Calu3 (cell line): ENCODE measurements at regions not wholly inside any gene's neighbourhood (a gene's known extent, or its start where the extent isn't known, plus 50 kb on each side); places are given as distances from the start of the nearest gene placed in this dataset.

Experiments
- BruUV-seq: library from RNA; stranded (reverse); fragments of 400-500 nt; replicated peaks from 2 replicates; lab custom pipeline; 2021; lab: Mats Ljungman, UMichigan
- CTCF ChIA-PET: fragments of 300-600 bp; sonication (Branson Sonifier 250); formaldehyde crosslinking; loops from one replicate; lab custom pipeline; 2022; ENCODE audit warnings: antibody characterized with exemption; lab: Charles Lee
- DNase-seq: peaks from one replicate; pipeline ENCODE4 v3.0.0; 2022
- H3K27ac Mint-ChIP-seq: one replicate; pipeline ENCODE4 v1.8.0; 2022; ENCODE audit warnings: mixed read lengths; ENCODE audit not compliant: unreplicated experiment
- H3K27me3 Mint-ChIP-seq: one replicate; pipeline ENCODE4 v1.8.0; 2022; ENCODE audit warnings: mixed read lengths; ENCODE audit not compliant: unreplicated experiment
- H3K36me3 Mint-ChIP-seq: one replicate; pipeline ENCODE4 v1.8.0; 2022; ENCODE audit warnings: mild to moderate bottlenecking, moderate library complexity, mixed read lengths; ENCODE audit not compliant: insufficient read depth, unreplicated experiment
- H3K4me1 Mint-ChIP-seq: one replicate; pipeline ENCODE4 v1.8.0; 2022; ENCODE audit warnings: mild to moderate bottlenecking, low read depth, mixed read lengths; ENCODE audit not compliant: unreplicated experiment
- H3K4me3 Mint-ChIP-seq: one replicate; pipeline ENCODE4 v1.8.0; 2022; ENCODE audit warnings: mild to moderate bottlenecking, low read depth, moderate library complexity, mixed read lengths; ENCODE audit not compliant: unreplicated experiment
- H3K9me3 Mint-ChIP-seq: one replicate; pipeline ENCODE4 v1.8.0; 2022; ENCODE audit warnings: low read depth, mixed read lengths; ENCODE audit not compliant: unreplicated experiment
- intact Hi-C: fragments of 100-400 bp; cut with micrococcal nuclease; formaldehyde crosslinking; loops from one replicate; pipeline ENCODE4 v1.10.0; 2022; ENCODE audit not compliant: unreplicated experiment
- TF ChIP-seq, protein P1 (sequence below): fragments of 200-600 bp; IDR thresholded peaks from one replicate; pipeline ENCODE4 v1.8.0; 2022; ENCODE audit warnings: antibody characterized with exemption; ENCODE audit not compliant: unreplicated experiment

DNA sequence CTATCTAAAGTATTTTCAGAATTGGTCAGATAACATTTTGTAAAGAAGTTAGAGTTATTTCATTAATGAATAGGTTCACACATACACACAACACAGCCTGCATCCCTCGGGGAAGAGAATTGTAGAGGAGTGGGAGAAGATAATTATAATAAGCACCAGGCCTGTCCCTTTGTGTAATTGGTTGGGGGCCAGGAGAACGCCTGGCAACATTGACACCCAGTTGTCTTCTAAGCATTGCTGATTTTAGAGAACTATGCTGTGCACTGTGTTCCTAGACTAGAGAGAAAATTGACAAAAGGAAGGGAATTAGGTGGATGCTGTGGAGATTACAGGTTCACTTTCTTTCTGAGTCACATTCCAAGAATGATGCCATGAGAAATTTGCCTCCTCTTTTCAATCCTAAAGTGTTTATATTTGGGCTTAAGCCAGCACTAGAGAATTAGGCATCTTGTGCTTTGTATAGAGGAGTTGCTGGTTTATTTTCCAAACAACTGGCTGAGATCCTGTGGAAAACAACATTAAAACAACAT is 247.6 kb downstream of the COX7C start:
- BruUV-seq, result no TSS peak
- TF ChIP-seq, protein P1, sequence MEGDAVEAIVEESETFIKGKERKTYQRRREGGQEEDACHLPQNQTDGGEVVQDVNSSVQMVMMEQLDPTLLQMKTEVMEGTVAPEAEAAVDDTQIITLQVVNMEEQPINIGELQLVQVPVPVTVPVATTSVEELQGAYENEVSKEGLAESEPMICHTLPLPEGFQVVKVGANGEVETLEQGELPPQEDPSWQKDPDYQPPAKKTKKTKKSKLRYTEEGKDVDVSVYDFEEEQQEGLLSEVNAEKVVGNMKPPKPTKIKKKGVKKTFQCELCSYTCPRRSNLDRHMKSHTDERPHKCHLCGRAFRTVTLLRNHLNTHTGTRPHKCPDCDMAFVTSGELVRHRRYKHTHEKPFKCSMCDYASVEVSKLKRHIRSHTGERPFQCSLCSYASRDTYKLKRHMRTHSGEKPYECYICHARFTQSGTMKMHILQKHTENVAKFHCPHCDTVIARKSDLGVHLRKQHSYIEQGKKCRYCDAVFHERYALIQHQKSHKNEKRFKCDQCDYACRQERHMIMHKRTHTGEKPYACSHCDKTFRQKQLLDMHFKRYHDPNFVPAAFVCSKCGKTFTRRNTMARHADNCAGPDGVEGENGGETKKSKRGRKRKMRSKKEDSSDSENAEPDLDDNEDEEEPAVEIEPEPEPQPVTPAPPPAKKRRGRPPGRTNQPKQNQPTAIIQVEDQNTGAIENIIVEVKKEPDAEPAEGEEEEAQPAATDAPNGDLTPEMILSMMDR, result no peak
- CTCF ChIA-PET, result interaction anchor here (1.6 kb wide), 1 partner anchor 9 kb away, joined by 4 read pairs; no protein-coding TSS in a partner anchor
- Mint-ChIP-seq H3K27ac (no peak overlapping the region), H3K9me3 (no peaks in the 10 kb centered on the region), H3K36me3 (no peaks in the 10 kb centered on the region), H3K4me1 (no peaks in the 10 kb centered on the region), H3K27me3 (no peaks in the 10 kb centered on the region), H3K4me3 (no peak overlapping the region)
- DNase-seq, result no peak
- intact Hi-C loops, result no loop called here

DNA sequence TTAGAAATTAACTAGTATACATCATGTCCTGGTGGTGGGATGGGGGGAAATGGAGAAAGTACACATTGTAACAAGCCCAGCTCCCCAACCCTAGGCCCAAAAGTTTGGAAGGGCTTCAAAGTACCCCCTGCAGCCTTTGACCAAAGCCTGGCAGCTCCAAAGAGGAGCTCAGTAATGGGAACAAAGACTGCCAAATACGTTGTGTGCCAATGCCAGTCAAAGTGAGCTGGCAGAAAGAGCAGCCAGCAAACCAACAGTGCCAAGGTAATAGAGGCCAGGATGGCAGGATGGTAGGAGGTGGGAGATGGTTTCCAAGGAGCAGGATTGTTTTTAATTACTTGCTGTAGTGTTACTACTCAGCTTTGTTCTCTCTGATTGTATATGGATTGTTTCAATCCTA is 248.3 kb downstream of the COX7C start:
- intact Hi-C loops, result no loop called here
- DNase-seq, result no peak
- no peaks in the 10 kb centered on the region for H3K27me3 Mint-ChIP-seq
- no TSS peak for BruUV-seq
- TF ChIP-seq, protein P1, result no peak
- no peaks in the 10 kb centered on the region for H3K9me3 Mint-ChIP-seq
- no peaks in the 10 kb centered on the region for H3K4me1 Mint-ChIP-seq
- no peak overlapping the region for H3K27ac Mint-ChIP-seq
- H3K4me3 Mint-ChIP-seq, result no peak overlapping the region
- H3K36me3 Mint-ChIP-seq, result no peaks in the 10 kb centered on the region
- CTCF ChIA-PET, result interaction anchor here (0.6 kb wide), 1 partner anchor 1224 kb away, joined by 3 read pairs; no protein-coding TSS in a partner anchor

DNA sequence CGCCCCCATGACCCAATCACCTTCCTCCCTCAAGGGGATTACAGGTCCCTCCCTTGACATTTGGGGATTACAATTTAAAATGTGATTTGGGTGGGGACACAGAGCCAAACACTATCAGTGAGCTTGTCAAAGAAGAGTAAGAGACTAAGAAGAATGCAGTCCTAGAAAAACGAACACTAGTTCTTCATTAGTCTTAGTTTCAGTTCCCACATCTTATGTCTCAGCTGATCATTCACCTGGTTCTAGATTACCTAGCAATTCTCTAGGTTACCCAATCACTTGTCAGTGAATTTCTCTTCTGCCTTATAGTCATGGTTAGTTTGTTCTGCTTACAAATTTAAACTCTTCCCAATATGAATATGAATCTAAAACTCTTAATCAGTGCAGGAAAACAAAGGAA is 251.5 kb downstream of the COX7C start:
- H3K36me3 Mint-ChIP-seq, result no peaks in the 10 kb centered on the region
- H3K4me1 Mint-ChIP-seq, result no peaks in the 10 kb centered on the region
- BruUV-seq, result no TSS peak
- no peaks in the 10 kb centered on the region for H3K27me3 Mint-ChIP-seq
- H3K27ac Mint-ChIP-seq, result no peak overlapping the region
- intact Hi-C loops, result no loop called here
- H3K4me3 Mint-ChIP-seq, result no peak overlapping the region
- no peak for DNase-seq
- TF ChIP-seq, protein P1, result no peak
- H3K9me3 Mint-ChIP-seq, result no peaks in the 10 kb centered on the region
- CTCF ChIA-PET, result no interaction called here

DNA sequence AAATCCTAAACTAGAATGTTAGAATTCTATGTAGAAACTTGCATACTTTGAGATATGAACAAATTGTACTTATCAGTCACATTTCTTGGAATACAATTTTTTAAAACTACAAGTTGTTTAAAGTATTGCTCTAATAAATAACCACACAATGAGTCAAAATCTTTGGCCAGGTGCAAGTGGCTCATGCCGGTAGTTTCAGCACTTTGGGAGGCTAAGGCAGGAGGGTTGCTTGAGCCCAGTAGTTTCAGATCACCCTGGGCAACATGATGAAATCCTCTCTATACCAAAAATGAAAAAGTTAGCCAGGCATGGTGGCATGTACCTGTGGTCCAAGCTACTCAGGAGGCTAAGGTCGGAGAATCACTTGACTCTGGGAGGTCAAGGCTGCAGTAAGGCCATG is 257.8 kb downstream of the COX7C start:
- DNase-seq, result no peak
- H3K36me3 Mint-ChIP-seq, result no peaks in the 10 kb centered on the region
- TF ChIP-seq, protein P1, result no peak
- intact Hi-C loops, result no loop called here
- no peaks in the 10 kb centered on the region for H3K4me1 Mint-ChIP-seq
- no peaks in the 10 kb centered on the region for H3K27me3 Mint-ChIP-seq
- no peaks in the 10 kb centered on the region for H3K9me3 Mint-ChIP-seq
- no TSS peak for BruUV-seq
- no peak overlapping the region for H3K27ac Mint-ChIP-seq
- H3K4me3 Mint-ChIP-seq, result no peak overlapping the region
- CTCF ChIA-PET, result no interaction called here
